HG02852 (cell line): ENCODE measurements at regions not wholly inside any gene's neighbourhood (a gene's known extent, or its start where the extent isn't known, plus 50 kb on each side); places are given as distances from the start of the nearest gene placed in this dataset.

Source experiments
- ATAC-seq: cut with Tn5 transposase; IDR thresholded peaks from one replicate; pipeline ENCODE4 v1.9.1; 2021; ENCODE audit warnings: mild to moderate bottlenecking, moderate library complexity; ENCODE audit not compliant: unreplicated experiment

DNA sequence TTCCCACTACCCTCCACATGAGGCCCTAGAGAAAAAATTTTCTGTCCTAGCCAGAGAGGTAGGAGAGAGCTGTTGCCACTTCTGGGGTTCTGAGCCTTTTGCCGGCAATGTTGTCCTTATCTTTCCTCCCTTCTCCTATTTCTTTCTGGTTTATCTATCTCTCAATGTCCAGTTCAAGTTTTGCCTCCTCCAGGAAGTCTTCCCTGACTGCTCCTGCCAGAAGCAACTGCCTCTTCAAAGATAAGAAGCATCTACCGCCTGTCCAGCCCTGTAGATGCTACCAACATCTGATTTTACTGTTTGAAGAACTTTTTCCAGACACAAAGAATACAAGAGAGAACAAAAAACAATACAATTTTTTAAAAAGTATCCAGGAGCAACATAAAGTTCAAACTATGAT is 220.8 kb upstream of the KLHL29 start:
- ATAC-seq, result no peak

DNA sequence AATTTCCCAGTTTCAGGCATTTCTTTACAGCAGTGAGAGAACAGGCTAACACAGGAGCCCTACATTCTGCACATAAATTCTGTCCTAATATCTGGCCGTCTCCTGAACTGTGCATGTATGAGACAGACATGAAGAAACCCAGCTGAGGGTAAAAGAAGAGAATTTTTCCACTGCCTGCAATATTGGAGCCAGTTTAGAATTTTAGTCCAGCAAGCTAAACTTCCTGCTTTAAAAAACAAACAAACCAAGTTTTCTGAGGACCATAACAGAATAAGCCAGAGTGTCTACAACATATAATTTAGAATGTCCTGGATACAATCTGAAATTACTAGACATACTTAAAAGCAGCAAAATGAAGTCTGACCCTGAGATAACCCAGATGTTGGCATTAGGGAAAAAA is 215.1 kb upstream of the KLHL29 start:
- ATAC-seq, result no peak

DNA sequence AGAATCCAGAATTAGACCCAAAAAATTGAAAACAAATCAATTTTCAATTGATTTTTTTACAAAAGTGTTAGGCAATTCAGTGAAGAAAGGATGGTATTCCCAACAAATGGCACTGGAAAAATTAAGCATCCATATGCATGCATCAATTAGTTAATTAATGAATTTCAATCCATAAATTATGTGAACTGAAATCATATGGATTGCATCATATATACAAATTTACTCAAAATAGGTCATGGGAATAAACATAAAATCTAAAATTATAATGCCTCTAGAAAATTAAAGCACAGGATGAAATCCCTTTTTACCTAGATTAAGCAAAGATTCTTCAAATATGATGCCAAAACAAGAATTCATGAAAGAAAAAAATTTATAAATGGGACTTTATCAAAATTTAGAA is 213.9 kb upstream of the KLHL29 start:
- ATAC-seq, result no peak

GRCh38 chr2:23178396-23178795 is 206.6 kb upstream of the KLHL29 start:
- no peak for ATAC-seq

- no peak for ATAC-seq
These were observed 201.2 kb upstream of the KLHL29 start for GRCh38 chr2:23183733-23184132.

GRCh38 chr2:23198316-23199114 is 186.5 kb upstream of the KLHL29 start:
- ATAC-seq, result no peak

- ATAC-seq, result no peak
These were observed 185.7 kb upstream of the KLHL29 start for GRCh38 chr2:23199115-23199918.

DNA sequence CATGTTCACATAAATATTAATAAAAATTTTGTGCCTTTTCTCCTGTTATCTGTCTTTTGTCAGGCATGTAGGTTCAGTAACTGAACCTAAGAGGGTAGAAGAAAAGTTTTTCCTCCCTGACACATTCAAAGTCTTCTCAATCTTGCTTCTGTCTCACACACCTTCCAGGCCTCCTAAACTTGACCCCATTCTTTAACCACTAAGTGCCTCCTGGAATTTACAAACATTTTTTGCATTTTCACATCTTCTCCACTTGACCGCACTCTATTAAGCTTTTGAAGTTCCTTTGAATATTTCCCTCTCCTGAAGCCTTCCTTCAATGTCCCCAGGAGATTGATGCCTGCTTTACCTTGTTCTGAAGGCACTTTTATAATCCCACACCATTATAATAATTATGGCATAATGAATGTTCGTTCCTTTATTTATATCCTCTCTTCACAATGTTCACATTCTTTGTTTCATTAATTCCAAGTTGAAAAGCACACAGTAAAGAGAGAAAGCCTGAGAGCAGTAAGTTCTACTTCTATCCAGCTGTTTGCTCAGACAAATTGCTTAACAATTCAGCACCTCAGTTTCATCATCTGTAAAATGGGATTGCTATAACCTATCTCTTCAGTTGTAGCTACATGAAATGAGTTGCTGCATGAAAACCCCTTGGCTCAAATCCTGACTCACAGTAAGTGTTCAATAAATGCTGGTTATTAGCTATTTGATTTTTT is 184.8 kb upstream of the KLHL29 start:
- ATAC-seq, result no peak

GRCh38 chr2:23200787-23201114 is 184.2 kb upstream of the KLHL29 start:
- ATAC-seq, result no peak

DNA sequence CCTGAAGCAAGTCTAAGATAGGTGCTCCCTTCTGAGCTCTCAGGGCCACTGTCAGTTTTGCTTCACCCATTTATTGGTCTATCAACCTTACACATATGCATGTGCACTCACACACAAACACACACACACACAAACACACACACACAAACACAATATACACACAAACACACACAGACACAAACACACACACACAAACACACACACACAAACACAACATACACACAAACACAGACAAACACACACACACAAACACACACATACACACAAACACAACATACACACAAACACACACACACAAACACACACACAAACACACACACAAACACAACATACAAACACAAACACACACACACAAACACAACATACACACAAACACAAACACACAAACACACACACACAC is 181.6 kb upstream of the KLHL29 start:
- no peak for ATAC-seq

DNA sequence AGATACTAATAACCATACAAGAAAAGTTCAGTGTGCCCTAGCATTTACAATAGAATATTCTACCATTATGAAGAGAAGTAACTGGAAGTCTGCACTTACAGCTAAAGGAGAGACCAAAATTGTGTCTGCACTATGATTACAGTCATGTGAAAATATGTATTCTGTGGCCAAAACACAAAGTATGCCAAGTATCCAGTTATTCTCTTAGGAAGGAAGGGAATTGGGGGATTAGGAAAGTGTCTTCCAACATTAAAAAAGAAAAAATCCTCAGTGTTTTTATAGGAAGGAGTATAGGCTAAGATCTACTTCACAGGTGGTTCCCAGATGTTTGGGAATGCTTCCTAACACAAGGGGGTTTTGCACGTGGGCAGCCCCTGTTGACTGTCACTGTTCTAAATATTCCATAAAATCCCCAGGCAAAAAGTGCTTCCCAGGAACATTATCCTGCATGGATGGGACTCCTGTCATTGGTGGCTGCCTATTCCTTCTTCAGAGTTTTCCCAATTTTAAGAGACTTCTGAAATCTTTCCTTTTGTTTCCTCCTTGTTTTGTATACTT is 180.2 kb upstream of the KLHL29 start:
- ATAC-seq, result no peak

DNA sequence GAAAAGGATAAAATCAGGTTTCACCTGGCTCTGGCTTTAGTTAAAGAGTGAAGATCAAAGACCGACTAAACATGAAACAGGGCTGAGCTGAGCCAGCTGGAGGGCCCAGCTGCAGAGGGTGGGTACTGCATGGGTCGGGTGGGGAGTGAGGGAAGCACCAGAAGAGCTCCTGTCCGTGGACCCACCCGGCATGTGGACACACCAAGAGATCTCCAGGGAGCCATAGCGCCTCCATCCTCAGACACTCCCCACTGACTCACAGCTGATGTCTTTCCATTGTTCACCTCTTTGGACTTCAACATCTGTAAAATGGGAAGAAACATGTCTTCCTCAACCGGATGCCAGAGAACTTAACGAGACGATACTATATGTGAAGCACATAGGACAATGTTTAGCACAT is 178.3 kb upstream of the KLHL29 start:
- no peak for ATAC-seq

DNA sequence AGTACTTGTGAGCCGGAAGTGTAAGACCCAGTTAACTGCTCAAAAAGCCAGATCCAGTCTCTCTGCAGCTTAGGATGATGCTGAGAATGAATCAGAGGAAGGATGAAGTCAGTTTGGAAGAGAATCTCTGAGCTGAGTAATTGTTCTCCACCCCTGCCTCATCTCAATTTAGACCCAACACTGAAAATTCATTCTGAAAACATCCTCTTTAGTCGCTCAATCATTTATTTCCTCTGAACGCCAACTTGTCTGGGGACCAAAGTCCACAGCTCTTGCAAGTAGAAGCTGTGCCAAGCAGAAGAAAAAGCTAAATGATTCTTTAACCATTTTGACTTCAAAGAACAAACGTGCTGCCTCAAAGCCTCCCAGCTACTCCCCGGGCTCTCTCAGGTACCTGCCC is 177.1 kb upstream of the KLHL29 start:
- ATAC-seq, result no peak

GRCh38 chr2:23208339-23208738 is 176.6 kb upstream of the KLHL29 start:
- no peak for ATAC-seq

DNA sequence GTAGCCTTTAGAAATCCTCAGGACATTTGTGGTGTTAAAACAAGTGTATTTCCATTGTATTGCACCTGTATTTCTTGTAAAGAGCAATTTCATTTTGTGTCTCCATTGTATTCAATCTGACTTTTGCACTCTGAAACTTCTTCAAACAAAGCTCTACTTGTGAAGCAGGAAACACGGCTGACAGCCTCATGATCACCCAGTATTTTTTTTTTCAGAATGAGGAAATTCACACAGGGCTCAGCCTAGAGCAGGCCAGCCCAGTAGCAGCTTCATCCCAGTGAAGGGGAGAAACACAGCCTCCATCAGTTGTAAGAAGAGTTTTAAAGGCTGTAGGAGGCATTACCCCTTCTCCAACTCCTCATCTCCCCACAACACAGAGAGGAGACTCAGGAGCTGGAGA is 175.9 kb upstream of the KLHL29 start:
- ATAC-seq, result no peak

DNA sequence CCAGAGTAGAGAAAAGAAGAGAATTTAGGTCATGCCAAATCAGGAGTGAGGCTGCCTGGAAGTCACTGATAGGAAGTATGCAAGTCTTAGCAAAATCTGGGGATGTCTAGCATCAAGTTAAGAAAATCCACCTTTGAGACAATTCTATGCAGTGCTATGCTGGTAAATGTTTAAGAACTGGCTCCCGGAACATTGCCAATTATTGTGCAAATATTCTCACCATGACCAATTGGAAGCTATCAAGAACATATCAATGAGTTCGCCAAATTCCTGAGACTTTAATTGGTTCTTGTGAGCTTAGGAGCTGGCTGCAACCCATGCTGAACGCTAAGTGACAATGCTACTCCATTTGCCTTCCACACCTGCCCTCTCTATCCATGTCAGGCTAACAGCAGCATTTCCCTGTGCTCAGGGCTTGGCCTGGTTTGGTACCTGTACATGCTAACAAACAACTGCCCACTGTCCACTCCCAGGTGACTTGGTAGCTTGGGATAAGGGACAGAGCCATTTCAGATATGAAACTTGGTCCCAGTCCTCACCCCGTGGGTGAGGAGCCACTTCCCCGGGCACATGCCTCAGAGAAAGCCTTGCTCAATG is 172.9 kb upstream of the KLHL29 start:
- ATAC-seq, result no peak

DNA sequence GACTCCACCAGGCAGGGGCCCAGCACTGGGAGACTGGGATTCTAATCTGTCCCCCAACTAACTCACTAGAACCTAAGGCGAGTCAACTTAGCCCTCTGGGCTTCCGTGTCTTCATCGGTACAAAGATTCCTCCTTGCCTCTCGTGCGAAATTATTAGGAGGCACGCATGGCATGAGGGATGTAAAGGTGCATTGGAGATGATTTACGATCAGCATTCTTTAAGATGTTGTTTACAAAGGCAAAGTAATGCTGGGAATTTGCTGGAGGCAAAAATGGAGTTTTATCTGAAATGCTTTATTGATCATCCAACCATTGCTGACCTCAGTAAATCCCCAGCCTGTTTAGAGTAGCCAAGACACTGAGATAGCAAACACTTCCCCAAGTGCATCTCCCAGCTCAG is 171.8 kb upstream of the KLHL29 start:
- ATAC-seq, result no peak

DNA sequence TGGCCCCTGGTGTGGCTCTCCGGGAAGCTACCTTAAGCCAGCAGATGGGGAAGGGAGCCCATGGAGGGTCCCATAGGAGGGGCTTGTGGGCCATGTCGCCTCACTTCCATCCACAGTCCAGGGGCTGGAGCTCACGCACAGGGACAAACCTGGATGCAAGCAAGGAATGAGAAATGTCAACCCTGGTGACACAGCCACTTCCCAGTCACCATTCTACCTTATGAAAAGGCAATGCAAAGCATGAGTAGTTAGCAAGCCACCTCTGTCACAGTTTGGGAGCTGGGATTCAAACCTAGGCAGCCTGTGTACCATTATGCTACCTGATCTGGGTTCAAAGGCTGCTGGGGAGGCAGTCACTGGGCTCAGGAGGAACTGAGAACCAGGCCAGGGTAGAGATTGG is 170.0 kb upstream of the KLHL29 start:
- ATAC-seq, result no peak

DNA sequence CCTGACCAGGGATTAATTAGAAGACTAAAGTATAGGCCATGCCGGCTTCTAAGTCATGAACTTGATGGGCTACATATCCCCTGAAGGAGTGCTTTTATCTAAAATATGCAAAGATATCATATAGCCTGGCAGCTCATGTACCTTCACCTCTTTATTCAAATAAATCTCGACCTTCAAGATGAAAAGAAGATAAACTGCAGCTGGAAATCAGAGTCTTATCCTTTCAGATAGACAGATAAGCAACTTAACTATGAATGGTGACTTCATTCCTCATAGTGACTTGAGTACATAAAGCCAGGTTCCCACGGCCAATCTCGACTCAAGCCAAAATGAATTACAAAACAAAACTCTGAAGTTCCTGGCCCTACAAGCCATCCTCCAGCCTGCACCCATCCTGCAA is 165.3 kb upstream of the KLHL29 start:
- no peak for ATAC-seq

GRCh38 chr2:23220513-23221094 is 164.4 kb upstream of the KLHL29 start:
- ATAC-seq, result no peak

GRCh38 chr2:23221236-23221635 is 163.7 kb upstream of the KLHL29 start:
- ATAC-seq, result no peak
